Adrenal gland (tissue), 9 donors: ENCODE measurements at regions not wholly inside any gene's neighbourhood (a gene's known extent, or its start where the extent isn't known, plus 50 kb on each side); places are given as distances from the start of the nearest gene placed in this dataset.

ENCODE experiments used
- DNase-seq, 7 donors: peaks; one replicate each; pipeline ENCODE4 v3.0.0-alpha.2; 2019 to 2020
- H3K27ac ChIP-seq, 5 donors: fragments of 200-600 bp; sonication (generic) in 4 of 5; 1 replicate in 3 of 5; 2 replicates in 2 of 5; pipeline versions ENCODE4 v1.5.1 to v1.8.0; 2016 to 2020; ENCODE audit warnings: mild to moderate bottlenecking in 1 of 5
- H3K27me3 ChIP-seq: fragments of 200-600 bp; 2 replicates; pipeline ENCODE4 v1.8.0; 2021
- H3K36me3 ChIP-seq, 2 donors: fragments of 200-600 bp; replicated peaks in 1 of 2; 1 replicate in 1 of 2; 2 replicates in 1 of 2; pipeline versions ENCODE4 v1.5.1 to v1.8.0; 2018 to 2022
- H3K4me1 ChIP-seq, 2 donors: fragments of 200-600 bp; replicated peaks in 1 of 2; 1 replicate in 1 of 2; 2 replicates in 1 of 2; pipeline versions ENCODE4 v1.5.1 to v1.8.0; 2018 to 2021
- H3K4me3 ChIP-seq, 4 donors: fragments of 200-600 bp; sonication (generic) in 3 of 4; one replicate each; pipeline ENCODE4 v1.5.1; 2016 to 2018
- H3K9me3 ChIP-seq, 3 donors: fragments of 200-600 bp; sonication (generic) in 1 of 3; replicated peaks in 1 of 3; 1 replicate in 2 of 3; 2 replicates in 1 of 3; pipeline versions ENCODE4 v1.5.1 to v1.8.0; 2016 to 2021
- POLR2A ChIP-seq, 2 donors: fragments of 450-650 bp; IDR thresholded peaks; one replicate each; pipeline ENCODE4 v1.6.1; 2017; ENCODE audit warnings: antibody characterized with exemption in 2 of 2, mild to moderate bottlenecking in 2 of 2, moderate library complexity in 1 of 2
- WGBS, 4 donors: extraction: QIAGEN DNeasy Blood & Tissue Kit in 2 of 4; methylation state at CpG; one replicate each; pipeline versions ENCODE4 v1.1.5 to v1.1.7; 2013 to 2017; 5-methylcytosine and 5-hydroxymethylcytosine counted together
- intact Hi-C, 2 donors: fragments of 100-400 bp; cut with DNase I; formaldehyde crosslinking; loops; one replicate each; pipeline versions ENCODE4 v1.14.1 to v1.15.0; 2022 to 2023
- TF ChIP-seq, protein P1 (sequence below), 6 experiments: fragments of 450-650 bp in 4 of 6; fragments of 200-600 bp in 2 of 6; sonication (generic) in 1 of 6; IDR thresholded peaks; 1 replicate in 5 of 6; 2 replicates in 1 of 6; pipeline versions ENCODE4 v1.5.1 to v1.8.0; 2016 to 2021; ENCODE audit warnings: antibody characterized with exemption in 6 of 6, mild to moderate bottlenecking in 2 of 6, moderate library complexity in 1 of 6
- donor health status: healthy with polysubstance abuse.
- donor health status: Bipolar disorder and iron deficiency.
- donor health status: DM: yes; HTN: yes; CAD: no.
- donor health status: DM: no; HTN: no; CAD: no.
- donor health status: DM: no; HTN: no; CAD: no.

DNA sequence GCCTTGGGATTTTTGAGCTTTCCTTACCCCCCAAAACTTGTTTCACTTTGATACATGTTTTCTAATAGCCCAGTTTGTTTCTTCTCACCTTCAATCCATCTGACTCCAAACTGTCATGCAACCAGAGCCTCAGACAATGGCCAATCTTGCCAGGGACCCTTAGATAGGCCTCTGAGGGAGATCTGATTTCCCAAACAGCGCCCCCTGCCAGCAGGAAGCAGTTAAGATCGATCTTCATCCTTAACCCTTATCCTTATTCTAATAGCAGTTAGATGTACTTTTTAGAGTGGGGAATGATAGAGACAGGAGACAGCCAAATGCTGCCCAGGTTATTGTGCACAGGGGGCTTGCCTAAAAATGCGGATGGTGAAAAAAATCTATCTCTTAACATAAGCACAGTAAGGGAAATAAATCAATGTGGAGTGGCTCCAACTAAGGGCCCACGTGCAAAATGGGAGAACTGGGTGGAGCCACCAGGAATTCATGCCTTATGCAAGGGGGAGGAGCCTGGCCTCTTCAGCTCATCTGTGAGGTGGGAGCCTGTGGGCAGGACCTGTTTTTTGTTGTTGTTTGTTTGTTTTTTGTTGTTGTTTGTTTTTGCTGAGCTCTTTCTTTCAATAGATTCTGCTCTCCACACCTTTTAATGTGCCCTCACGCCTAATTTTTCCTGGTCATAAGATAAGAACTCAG, 833.6 kb upstream of the AGA start:
- Histone ChIP-seq H3K27me3 (no peaks in the 10 kb centered on the region), H3K9me3 (no peaks in the 10 kb centered on the region), H3K4me1 (no peaks in the 10 kb centered on the region), H3K4me3 (no peak overlapping the region), H3K36me3 (no peaks in the 10 kb centered on the region), H3K27ac (no peak overlapping the region)
- intact Hi-C loops: no loop called here
- TF ChIP-seq POLR2A (IDR thresholded peaks at IDR 0.05): no peak
- TF ChIP-seq, protein P1, sequence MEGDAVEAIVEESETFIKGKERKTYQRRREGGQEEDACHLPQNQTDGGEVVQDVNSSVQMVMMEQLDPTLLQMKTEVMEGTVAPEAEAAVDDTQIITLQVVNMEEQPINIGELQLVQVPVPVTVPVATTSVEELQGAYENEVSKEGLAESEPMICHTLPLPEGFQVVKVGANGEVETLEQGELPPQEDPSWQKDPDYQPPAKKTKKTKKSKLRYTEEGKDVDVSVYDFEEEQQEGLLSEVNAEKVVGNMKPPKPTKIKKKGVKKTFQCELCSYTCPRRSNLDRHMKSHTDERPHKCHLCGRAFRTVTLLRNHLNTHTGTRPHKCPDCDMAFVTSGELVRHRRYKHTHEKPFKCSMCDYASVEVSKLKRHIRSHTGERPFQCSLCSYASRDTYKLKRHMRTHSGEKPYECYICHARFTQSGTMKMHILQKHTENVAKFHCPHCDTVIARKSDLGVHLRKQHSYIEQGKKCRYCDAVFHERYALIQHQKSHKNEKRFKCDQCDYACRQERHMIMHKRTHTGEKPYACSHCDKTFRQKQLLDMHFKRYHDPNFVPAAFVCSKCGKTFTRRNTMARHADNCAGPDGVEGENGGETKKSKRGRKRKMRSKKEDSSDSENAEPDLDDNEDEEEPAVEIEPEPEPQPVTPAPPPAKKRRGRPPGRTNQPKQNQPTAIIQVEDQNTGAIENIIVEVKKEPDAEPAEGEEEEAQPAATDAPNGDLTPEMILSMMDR (IDR thresholded peaks at IDR 0.05): no peak
- DNase-seq: no peak
- WGBS, 4 donors: 48 to 62% (median 60%) methylated on average over 5 of the region's 5 CpGs

GRCh38 chr4:178280362-178280761, 838.1 kb upstream of the AGA start:
- intact Hi-C loops: no loop called here
- no peak for DNase-seq
- TF ChIP-seq, protein P1 (IDR thresholded peaks at IDR 0.05): no peak
- no peak for TF ChIP-seq POLR2A (IDR thresholded peaks at IDR 0.05)
- Histone ChIP-seq H3K27me3 (no peaks in the 10 kb centered on the region), H3K27ac (no peak overlapping the region), H3K4me1 (no peaks in the 10 kb centered on the region), H3K4me3 (no peak overlapping the region), H3K36me3 (no peaks in the 10 kb centered on the region), H3K9me3 (no peaks in the 10 kb centered on the region)
- 26 to 37% (median 33%) methylated on average over 4 of the region's 4 CpGs for WGBS, 4 donors

DNA sequence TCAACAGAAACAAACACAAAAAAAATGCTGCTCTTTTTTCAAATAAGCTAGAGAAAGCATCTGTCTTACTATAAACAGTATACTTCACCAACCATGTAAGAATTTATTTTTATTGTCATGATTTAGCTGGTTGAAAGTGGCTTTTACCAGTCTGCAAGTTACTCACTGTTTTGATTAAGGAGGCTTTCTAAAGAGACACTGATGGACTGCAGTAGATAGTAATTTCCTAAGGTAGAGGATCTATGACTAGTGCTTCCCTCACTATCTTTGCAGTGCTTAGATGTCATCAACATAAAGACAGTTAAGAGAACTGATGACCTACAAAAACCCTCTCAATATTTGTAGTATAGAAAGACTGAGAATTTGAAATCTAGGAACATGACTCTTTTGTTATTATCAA, 846.2 kb upstream of the AGA start:
- Histone ChIP-seq H3K27ac (no peak overlapping the region), H3K4me3 (no peak overlapping the region), H3K27me3 (no peaks in the 10 kb centered on the region), H3K36me3 (no peaks in the 10 kb centered on the region), H3K9me3 (no peaks in the 10 kb centered on the region), H3K4me1 (no peaks in the 10 kb centered on the region)
- TF ChIP-seq, protein P1 (IDR thresholded peaks at IDR 0.05): no peak
- no peak for TF ChIP-seq POLR2A (IDR thresholded peaks at IDR 0.05)
- intact Hi-C loops: no loop called here
- no peak for DNase-seq

GRCh38 chr4:178293601-178294000, 851.4 kb upstream of the AGA start:
- no peak for DNase-seq
- no peaks in the 10 kb centered on the region for H3K36me3 ChIP-seq
- 67 to 71% (median 70%) methylated on average over 6 of the region's 6 CpGs for WGBS, 4 donors

More at GRCh38 chr4:178293601-178294000, 851.4 kb upstream of the AGA start:
- H3K27me3 ChIP-seq: no peaks in the 10 kb centered on the region
- H3K9me3 ChIP-seq: no peaks in the 10 kb centered on the region
- H3K4me1 ChIP-seq: no peaks in the 10 kb centered on the region
- TF ChIP-seq, protein P1 (IDR thresholded peaks at IDR 0.05): no peak
- no peak for TF ChIP-seq POLR2A (IDR thresholded peaks at IDR 0.05)
- H3K4me3 ChIP-seq: no peak overlapping the region
- intact Hi-C loops: no loop called here
- no peak overlapping the region for H3K27ac ChIP-seq
